Gastrocnemius medialis (tissue), 4 donors: ENCODE measurements at regions not wholly inside any gene's neighbourhood (a gene's known extent, or its start where the extent isn't known, plus 50 kb on each side); places are given as distances from the start of the nearest gene placed in this dataset.

Source experiments
- CTCF ChIP-seq, 5 experiments: fragments of 450-650 bp in 3 of 5; fragments of 200-600 bp in 2 of 5; sonication (generic) in 2 of 5; IDR thresholded peaks in 4 of 5; conservative IDR thresholded peaks in 1 of 5; 1 replicate in 4 of 5; 2 replicates in 1 of 5; pipeline ENCODE4 v1.5.1; 2016 to 2019; ENCODE audit warnings: antibody characterized with exemption in 5 of 5, mild to moderate bottlenecking in 3 of 5, moderate library complexity in 3 of 5
- POLR2A ChIP-seq, 2 donors: fragments of 450-650 bp; IDR thresholded peaks; one replicate each; pipeline ENCODE4 v1.6.1; 2017; ENCODE audit warnings: antibody characterized with exemption in 2 of 2, mild to moderate bottlenecking in 2 of 2, moderate library complexity in 2 of 2

GRCh38 chr4:16952462-16952871 is 54.0 kb upstream of the LDB2 start:
- TF ChIP-seq CTCF (IDR thresholded peaks at IDR 0.05 in 4 of 5, conservative IDR thresholded peaks at IDR 0.05 in 1 of 5) (no peak), POLR2A (IDR thresholded peaks at IDR 0.05) (no peak)
